ENCODE measurements at regions not wholly inside any gene's neighbourhood (a gene's known extent, or its start where the extent isn't known, plus 50 kb on each side); places are given as distances from the start of the nearest gene placed in this dataset.
"Not testable (repeated sequence)": the region's sequence is repeated elsewhere in the genome, so short reads cannot be mapped to it uniquely, and the experiment has no call there.

- no peak for DNase-seq
Observed at GRCh38 chr15:69747193-69747592, 294.6 kb downstream of the RPLP1 start.

DNA sequence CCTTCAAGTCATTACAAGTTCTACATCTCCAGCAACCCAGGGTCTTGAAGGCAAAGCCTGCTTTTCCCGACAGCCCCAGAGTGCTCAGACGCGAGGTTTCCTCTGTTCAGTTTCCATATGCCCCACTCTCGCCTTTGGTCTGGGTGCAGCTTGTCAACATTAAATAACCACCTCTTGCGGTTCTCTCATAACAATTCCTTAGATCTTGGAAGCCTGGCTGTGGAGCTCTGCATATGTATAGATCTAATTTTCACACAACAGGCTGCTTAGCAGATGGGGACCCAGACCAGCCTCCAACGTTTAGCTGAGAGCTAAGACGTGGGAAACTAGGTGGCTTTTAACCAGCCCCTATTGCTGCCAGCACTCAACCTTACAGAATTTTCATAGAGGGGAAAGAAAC lies 295.5 kb downstream of the RPLP1 start:
- no peak for DNase-seq

- DNase-seq: no peak
Observed at GRCh38 chr15:69748576-69749185, 296.1 kb downstream of the RPLP1 start.

GRCh38 chr15:69749274-69749673 lies 296.7 kb downstream of the RPLP1 start:
- DNase-seq: no peak

DNA sequence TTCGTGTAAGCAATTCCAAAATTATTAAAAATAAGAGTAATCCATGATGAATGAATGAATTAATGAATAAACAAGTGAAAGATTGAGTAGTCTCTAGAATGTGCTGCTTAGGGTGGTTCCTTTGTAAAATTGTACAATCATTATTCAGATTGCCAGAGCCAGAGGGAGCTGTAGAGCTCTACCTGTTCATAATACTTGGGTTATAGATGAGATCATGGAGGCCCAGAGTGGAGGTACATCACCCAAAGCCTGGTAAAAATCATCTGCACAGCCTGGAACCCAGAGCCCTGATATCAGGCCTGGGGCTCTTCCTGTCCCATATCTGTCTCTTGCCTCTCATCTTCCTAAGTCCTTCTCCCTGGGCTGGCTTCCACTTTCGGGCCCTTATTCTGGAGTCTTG lies 297.2 kb downstream of the RPLP1 start:
- DNase-seq: no peak

GRCh38 chr15:69750253-69750652 lies 297.6 kb downstream of the RPLP1 start:
- no peak for DNase-seq

- DNase-seq: no peak
Observed at GRCh38 chr15:69751147-69751546, 298.5 kb downstream of the RPLP1 start.

DNA sequence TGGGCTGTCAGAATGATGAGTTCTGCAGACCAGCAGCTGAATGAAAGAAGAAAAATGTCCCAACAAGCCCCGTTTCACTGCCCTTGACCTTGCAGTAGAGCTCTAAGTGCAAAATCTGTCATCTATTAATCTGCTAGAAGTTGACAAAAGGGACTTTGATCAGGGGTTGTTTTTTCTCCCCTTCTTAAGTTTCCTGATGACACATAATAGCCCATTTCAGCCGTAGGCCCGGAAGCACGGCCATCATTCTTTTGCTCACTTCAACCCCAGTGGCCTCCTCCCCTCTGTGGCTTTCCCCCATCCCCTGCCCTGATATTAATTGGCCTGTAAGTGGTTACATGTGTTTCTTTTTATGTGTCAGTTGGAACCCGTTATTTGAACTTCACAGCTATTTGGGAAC lies 298.9 kb downstream of the RPLP1 start:
- no peak for DNase-seq

DNA sequence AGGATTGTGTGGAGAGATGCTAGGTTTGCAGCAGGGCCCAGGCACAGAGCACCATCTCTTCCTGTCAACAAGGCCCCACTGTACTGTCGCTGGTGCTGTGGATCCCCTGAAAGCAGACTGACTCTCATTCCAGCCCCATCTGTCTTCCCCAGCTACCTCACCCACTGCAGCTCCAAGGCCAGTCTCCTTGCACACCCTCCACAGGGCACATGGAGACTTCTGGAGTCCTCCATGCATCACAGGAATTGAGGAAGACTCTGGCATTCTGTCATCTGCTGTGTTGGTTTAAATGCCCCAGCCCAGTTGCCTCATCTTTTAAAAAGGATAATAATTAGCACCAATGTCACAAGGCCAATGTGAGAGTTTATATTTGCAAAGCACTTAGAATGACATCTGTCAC lies 301.2 kb downstream of the RPLP1 start:
- no peak for DNase-seq

DNA sequence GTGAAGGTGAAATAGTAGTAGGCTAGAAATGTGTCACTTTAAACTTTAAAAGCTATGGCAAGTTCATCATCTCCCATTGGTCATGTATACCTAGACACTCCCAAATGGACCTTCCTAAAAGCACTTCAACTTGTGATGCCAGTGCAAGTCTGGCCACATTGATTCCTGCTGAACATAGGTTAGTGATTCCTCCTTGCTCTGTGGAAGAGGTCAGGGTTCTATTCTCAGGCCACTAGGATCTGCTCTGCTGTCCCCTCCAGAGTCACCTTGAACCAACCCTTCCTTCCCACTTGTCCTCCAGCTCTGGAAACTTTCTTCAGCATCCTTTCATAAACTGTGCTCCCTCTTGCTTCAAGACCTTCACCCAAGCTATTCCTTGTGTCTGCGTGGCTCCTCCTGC lies 301.7 kb downstream of the RPLP1 start:
- no peak for DNase-seq

- DNase-seq: no peak
Observed at GRCh38 chr15:69755551-69756310, 303.1 kb downstream of the RPLP1 start.

- no peak for DNase-seq
Observed at GRCh38 chr15:69756440-69756839, 303.8 kb downstream of the RPLP1 start.

- DNase-seq: no peak
Observed at GRCh38 chr15:69757186-69757585, 304.6 kb downstream of the RPLP1 start.

GRCh38 chr15:69758291-69758771 lies 305.7 kb downstream of the RPLP1 start:
- DNase-seq: no peak

DNA sequence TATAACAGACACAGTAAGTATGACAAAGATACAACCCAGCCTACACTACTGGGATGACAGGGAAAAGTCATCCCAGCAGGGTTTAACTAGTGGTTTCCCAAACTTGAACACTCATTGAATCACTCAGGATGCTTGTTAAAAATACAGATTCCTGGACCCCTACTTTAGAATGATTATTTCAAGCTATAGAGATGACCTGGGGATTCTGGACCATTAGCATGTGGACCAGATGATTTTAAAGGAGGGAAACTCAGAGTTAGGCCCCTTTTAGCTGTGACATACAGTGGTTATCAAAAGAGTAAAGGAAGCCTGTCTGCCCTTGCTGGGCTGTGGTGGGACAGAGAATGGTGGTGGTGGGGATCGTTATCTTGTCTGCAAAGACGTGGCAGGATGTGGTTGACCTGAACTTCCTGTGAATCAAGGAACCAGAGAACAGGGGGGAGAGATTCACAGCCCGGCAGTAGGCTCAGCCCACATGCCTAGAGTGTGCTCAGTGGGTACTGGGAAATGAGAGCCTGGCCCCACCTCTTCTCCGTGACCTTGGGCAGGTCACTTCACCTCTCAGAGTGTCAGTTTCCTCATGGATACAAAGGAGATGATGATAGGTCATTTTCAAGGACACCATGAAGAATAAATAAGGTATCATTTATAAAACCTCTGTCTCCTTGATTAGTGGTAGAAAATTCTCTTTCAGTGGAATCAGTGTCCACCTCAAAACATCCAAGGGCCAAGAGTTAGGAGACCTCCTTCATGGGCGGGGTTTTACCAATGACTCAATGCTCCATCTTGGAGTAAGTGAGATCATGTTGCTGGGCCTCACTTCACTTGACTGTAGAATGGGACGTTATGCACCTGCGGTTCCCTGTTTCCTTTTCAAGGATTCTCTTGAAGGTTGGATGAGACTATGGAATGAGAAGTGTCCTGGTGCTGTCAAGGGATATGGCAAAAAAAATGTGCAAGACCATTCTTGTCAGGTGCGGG lies 306.5 kb downstream of the RPLP1 start:
- DNase-seq: no peak

GRCh38 chr15:69760258-69760845 lies 307.7 kb downstream of the RPLP1 start:
- no peak for DNase-seq

GRCh38 chr15:69760890-69761568 lies 308.4 kb downstream of the RPLP1 start:
- no peak for DNase-seq

DNA sequence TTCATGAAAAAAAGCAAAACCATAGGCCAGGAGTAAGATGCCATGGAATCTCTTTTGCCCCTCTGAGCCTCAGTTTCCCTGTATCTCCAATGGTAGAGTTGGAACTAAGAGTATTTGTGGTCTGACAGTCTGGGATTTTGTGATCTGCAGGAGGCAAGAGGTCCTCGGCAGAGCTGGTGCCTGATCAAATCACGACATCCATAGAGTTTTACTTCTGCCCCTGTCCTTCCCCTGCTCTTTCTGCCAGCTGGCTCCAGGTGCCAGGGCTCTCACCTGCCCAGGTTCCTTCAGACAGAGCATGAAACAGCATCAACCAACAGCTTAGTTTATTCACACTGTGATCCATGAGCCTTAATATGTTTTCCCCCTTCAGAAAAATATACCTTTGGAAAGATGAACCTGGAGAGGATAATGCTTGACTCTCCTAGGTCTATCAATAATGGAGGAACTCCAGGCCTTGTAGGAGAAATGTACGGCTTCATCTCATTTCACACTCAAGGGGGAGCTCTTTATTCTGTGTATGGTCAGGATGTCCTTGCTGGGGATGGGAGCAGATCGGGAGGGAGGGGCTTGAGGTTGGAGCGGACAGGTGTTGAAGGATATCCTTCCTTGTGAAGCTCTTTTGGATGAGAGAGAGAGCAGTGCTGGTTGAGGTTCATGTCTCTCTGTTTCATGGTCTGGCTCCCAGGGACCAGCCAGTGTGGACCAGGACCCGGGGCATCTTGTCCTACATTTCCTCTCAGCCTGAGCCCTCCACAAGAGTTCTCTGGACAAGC lies 309.9 kb downstream of the RPLP1 start:
- DNase-seq: no peak

DNA sequence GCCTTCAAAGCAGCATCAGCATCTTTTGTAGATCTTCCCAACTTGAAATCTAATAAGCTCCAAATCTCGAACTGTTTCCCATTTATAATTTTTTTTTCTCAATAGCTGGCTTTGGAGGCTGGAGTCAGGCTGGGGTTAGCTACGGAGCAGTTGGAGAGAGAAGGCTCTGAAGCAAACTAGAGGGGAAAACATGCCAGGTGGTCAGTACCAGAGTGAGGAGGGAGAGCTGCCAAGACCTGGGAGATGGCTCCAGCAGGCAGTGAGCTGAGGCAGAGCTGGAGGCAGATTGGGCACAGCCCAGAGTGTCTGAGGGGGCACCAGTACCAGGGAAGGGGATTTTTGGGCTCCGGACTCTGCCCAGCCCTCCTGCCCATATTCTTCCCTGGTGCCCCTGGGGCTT lies 311.2 kb downstream of the RPLP1 start:
- DNase-seq: no peak

GRCh38 chr15:69766156-69766555 lies 313.5 kb downstream of the RPLP1 start:
- DNase-seq: no peak

DNA sequence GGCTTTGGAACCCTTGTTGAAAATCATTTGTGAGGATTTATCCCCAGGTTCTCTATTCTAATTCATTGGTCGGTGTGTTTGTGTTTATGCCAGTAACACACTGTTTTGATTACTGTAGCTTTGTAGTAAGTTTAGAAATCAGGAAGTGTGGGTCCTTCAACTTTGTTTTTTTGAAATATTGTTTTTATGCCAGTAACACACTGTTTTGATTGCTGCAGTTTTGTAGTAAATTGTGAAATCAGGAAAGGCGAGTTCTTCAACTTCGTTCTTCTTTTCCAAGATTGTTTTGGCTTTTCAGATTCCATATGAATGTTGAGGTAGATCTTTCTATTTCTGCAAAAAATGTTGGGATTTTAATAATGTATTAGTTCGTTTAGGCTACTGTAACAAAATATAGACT lies 314.6 kb downstream of the RPLP1 start:
- DNase-seq: no peak

DNA sequence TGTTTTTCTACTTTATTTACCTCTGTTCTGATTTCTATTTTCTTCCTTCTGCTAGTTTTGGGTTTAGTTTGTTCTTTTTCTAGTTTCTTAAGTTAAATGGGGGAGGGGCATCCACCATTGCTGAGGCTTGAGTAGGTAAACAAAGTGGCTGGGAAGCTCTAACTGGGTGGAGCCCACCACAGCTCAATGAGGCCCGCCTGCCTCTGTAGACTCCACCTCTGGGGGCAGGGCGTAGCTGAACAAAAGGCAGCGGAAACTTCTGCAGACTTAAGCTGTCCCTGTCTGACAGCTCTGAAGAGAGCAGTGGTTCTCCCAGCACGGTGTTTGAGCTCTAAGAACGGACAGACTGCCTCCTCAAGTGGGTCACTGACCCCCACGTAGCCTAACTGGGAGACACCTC lies 316.7 kb downstream of the RPLP1 start:
- DNase-seq: not testable (repeated sequence)

All from NCI-H2081 treated with DMSO at 0.1 percent for 48 hours (cell line).